Sigmoid colon (tissue), 4 donors: ENCODE measurements at regions not wholly inside any gene's neighbourhood (a gene's known extent, or its start where the extent isn't known, plus 50 kb on each side); places are given as distances from the start of the nearest gene placed in this dataset.

Source experiments
- CTCF ChIP-seq, 4 experiments: fragments of 450-650 bp in 3 of 4; fragments of 200-600 bp in 1 of 4; IDR thresholded peaks; one replicate each; pipeline ENCODE4 v1.5.1; 2016 to 2019; ENCODE audit warnings: antibody characterized with exemption in 4 of 4, mild to moderate bottlenecking in 3 of 4, moderate library complexity in 2 of 4
- POLR2AphosphoS5 ChIP-seq, 4 donors: sonication (generic); formaldehyde crosslinking; IDR thresholded peaks; one replicate each; pipeline ENCODE4 v1.6.1; 2017; ENCODE audit warnings: antibody characterized with exemption in 4 of 4

GRCh38 chr12:124668602-124669001, 101.2 kb upstream of the NCOR2 start:
- TF ChIP-seq CTCF (IDR thresholded peaks at IDR 0.05) (no peak), POLR2AphosphoS5 (IDR thresholded peaks at IDR 0.05) (no peak)
